GM12891 (cell line): ENCODE measurements at regions not wholly inside any gene's neighbourhood (a gene's known extent, or its start where the extent isn't known, plus 50 kb on each side); places are given as distances from the start of the nearest gene placed in this dataset.

Experiments used
- POLR2A ChIP-seq: IDR thresholded peaks from 2 replicates; pipeline ENCODE4 v1.6.1; 2011; ENCODE audit warnings: low read depth, low read length, control low read depth
- POLR2AphosphoS5 ChIP-seq: IDR thresholded peaks from 2 replicates; pipeline ENCODE4 v1.6.1; 2011; ENCODE audit warnings: low read depth, low read length, control low read depth
- POU2F2 ChIP-seq: IDR thresholded peaks from 2 replicates; pipeline ENCODE4 v1.6.1; 2011; ENCODE audit warnings: low read depth, mild to moderate bottlenecking, control low read depth, low read length, moderate library complexity
- SPI1 ChIP-seq: IDR thresholded peaks from 2 replicates; pipeline ENCODE4 v1.6.1; 2011; ENCODE audit warnings: low read depth, low read length, control low read depth
- TAF1 ChIP-seq: IDR thresholded peaks from 2 replicates; pipeline ENCODE4 v1.6.1; 2011; ENCODE audit warnings: low read depth, low read length, control low read depth

GRCh38 chr2:67070826-67071225, 326.3 kb upstream of the ETAA1 start:
- TF ChIP-seq TAF1 (no peak), POLR2A (no peak), POU2F2 (no peak), POLR2AphosphoS5 (no peak), SPI1 (no peak)
